ENCODE measurements at regions not wholly inside any gene's neighbourhood (a gene's known extent, or its start where the extent isn't known, plus 50 kb on each side); places are given as distances from the start of the nearest gene placed in this dataset.

DNA sequence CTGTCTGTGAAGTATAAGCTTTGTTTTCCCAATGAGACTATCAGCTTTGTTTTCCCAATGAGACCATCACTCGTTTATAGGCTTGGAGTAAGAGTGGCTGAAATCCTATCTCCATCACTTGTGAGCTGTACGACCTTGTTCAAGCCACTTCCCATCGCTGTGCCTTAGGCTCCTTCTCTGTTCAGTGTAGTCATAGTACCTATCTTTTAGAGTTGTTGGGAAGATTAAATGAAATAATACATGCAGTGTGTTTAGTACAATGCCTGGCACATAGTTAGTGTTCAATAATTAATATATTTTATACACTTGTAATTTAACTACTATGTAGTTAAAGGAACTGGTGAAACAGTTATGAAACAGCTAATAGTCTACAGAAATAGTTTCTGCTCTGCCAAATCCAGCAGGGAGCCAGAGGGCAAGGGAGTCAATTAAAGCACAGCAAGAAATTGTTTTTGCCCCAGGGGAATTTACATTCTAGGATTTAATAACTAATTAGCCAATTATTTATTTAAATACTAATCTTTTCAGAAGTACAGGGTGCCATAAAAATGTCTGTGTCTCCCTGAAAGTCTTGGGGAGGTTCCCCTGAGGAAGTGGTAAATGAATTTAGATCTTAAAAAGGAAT lies 139.3 kb upstream of the HMCN1 start:
- H3K4me1 ChIP-seq (ENCODE audit: control insufficient read depth in 1 of 2, insufficient read depth in 2 of 2, low read depth in 1 of 2, low read length in 1 of 2): peaks cover 0 to 2% of the 10 kb centered on the region in 2 experiments; a peak in 3 of 4 replicates
- 48% methylated on average over 3 of the region's 3 CpGs for WGBS (ENCODE audit: low lambda C conversion rate)
- no peaks in the 10 kb centered on the region for H3K9me2 ChIP-seq
- H3K4me3 ChIP-seq (ENCODE audit: low read depth in 2 of 2, low read length in 1 of 2): no peak overlapping the region
- H3K36me3 ChIP-seq (replicated peaks in 1 of 2; ENCODE audit: control insufficient read depth in 1 of 2, insufficient read depth in 2 of 2, low read length in 1 of 2): no peaks in the 10 kb centered on the region
- no peak for DNase-seq
- ChIA-PET CTCF (interaction anchor here (0.6 to 2.1 kb wide), 7 partner anchors 19 to 786 kb away, joined by 3 to 11 read pairs (median 4); no protein-coding TSS in a partner anchor), POLR2A (no interaction called here)
- no peaks in the 10 kb centered on the region for H4K20me1 ChIP-seq (ENCODE audit: insufficient read depth)
- H3K9ac ChIP-seq: no peak overlapping the region
- no peaks in the 10 kb centered on the region for H3K79me2 ChIP-seq (ENCODE audit: insufficient read depth)
- H3K4me2 ChIP-seq: no peak overlapping the region
- no peak for TF ChIP-seq MXI1 (IDR thresholded peaks at IDR 0.05; ENCODE audit: low read depth, low read length)
- TF ChIP-seq USF2 (IDR thresholded peaks at IDR 0.05; ENCODE audit: borderline replicate concordance, low read depth, low read length): no peak
- TF ChIP-seq CTCF (IDR thresholded peaks at IDR 0.05): no peak
- no peak for TF ChIP-seq RXRA (IDR thresholded peaks at IDR 0.05; ENCODE audit: borderline replicate concordance, low read depth)
- no peak for TF ChIP-seq MEF2A (IDR thresholded peaks at IDR 0.05; ENCODE audit: borderline replicate concordance, low read depth)
- TF ChIP-seq CHD2 (IDR thresholded peaks at IDR 0.05; ENCODE audit: low read length, partially characterized antibody): no peak
- TF ChIP-seq, protein P1, sequence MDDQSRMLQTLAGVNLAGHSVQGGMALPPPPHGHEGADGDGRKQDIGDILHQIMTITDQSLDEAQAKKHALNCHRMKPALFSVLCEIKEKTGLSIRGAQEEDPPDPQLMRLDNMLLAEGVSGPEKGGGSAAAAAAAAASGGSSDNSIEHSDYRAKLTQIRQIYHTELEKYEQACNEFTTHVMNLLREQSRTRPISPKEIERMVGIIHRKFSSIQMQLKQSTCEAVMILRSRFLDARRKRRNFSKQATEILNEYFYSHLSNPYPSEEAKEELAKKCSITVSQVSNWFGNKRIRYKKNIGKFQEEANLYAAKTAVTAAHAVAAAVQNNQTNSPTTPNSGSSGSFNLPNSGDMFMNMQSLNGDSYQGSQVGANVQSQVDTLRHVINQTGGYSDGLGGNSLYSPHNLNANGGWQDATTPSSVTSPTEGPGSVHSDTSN (IDR thresholded peaks at IDR 0.05): no peak
- no peak for TF ChIP-seq FOXM1 (IDR thresholded peaks at IDR 0.05; ENCODE audit: low read depth)
- no peak for TF ChIP-seq POLR2AphosphoS5 (IDR thresholded peaks at IDR 0.05; ENCODE audit: low read depth, low read length)
- no peak for TF ChIP-seq FOSL2 (IDR thresholded peaks at IDR 0.05; ENCODE audit: borderline replicate concordance, low read depth)
- TF ChIP-seq, protein P2, sequence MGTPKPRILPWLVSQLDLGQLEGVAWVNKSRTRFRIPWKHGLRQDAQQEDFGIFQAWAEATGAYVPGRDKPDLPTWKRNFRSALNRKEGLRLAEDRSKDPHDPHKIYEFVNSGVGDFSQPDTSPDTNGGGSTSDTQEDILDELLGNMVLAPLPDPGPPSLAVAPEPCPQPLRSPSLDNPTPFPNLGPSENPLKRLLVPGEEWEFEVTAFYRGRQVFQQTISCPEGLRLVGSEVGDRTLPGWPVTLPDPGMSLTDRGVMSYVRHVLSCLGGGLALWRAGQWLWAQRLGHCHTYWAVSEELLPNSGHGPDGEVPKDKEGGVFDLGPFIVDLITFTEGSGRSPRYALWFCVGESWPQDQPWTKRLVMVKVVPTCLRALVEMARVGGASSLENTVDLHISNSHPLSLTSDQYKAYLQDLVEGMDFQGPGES (IDR thresholded peaks at IDR 0.05; ENCODE audit: low read depth, low read length): no peak
- TF ChIP-seq JUND (IDR thresholded peaks at IDR 0.05): no peak
- TF ChIP-seq TCF12 (IDR thresholded peaks at IDR 0.05): no peak
- H3F3A ChIP-seq (replicated peaks; ENCODE audit: insufficient read depth): no peaks in the 10 kb centered on the region
- H2AFZ ChIP-seq (ENCODE audit: low read depth): no peak overlapping the region
- no peaks in the 10 kb centered on the region for H3K9me3 ChIP-seq
- H3K27ac ChIP-seq (ENCODE audit: low read depth in 2 of 2, low read length in 1 of 2): no peak overlapping the region
- no peaks in the 10 kb centered on the region for H3K27me3 ChIP-seq (ENCODE audit: insufficient read depth)
